ENCODE measurements at regions not wholly inside any gene's neighbourhood (a gene's known extent, or its start where the extent isn't known, plus 50 kb on each side); places are given as distances from the start of the nearest gene placed in this dataset.

DNA sequence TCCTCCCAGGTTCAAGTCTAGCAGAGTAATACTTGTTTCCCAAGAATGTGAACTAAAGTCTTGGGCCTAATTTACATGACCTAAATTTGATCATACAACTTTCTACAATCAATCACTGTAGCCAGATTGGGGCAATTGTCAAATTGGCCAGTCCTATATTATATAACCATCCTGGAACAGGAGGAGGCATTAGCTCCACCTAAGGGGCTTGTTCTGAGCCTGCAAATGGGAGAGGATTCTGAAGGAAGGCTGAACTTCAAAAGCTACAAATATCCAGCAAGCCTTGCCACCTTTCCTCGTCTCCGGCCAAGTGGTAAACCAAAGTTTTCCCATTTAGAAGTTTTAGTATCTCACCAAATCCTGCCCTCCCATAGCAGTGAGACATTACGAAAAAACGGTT is 1289.6 kb upstream of the TENM3 start:
- no peak overlapping the region for H3K9ac ChIP-seq (ENCODE audit: insufficient read depth in 1 of 2, low read length in 2 of 2)
- no peak overlapping the region for H3K27ac ChIP-seq (ENCODE audit: low read depth in 1 of 2, low read length in 1 of 2)
- H3K9me3 ChIP-seq (ENCODE audit: control insufficient read depth in 4 of 4, insufficient read depth in 3 of 4, low read length in 3 of 4), result no peaks in the 10 kb centered on the region
- H3K4me3 ChIP-seq, result no peak overlapping the region
- no peak for ATAC-seq (ENCODE audit: insufficient read depth, low FRiP score)
- DNase-seq, result no peak
- H3K27me3 ChIP-seq (ENCODE audit: control insufficient read depth in 3 of 3, insufficient read depth in 3 of 3, low read length in 2 of 3), result no peaks in the 10 kb centered on the region
- TF ChIP-seq, protein P1, sequence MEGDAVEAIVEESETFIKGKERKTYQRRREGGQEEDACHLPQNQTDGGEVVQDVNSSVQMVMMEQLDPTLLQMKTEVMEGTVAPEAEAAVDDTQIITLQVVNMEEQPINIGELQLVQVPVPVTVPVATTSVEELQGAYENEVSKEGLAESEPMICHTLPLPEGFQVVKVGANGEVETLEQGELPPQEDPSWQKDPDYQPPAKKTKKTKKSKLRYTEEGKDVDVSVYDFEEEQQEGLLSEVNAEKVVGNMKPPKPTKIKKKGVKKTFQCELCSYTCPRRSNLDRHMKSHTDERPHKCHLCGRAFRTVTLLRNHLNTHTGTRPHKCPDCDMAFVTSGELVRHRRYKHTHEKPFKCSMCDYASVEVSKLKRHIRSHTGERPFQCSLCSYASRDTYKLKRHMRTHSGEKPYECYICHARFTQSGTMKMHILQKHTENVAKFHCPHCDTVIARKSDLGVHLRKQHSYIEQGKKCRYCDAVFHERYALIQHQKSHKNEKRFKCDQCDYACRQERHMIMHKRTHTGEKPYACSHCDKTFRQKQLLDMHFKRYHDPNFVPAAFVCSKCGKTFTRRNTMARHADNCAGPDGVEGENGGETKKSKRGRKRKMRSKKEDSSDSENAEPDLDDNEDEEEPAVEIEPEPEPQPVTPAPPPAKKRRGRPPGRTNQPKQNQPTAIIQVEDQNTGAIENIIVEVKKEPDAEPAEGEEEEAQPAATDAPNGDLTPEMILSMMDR (IDR thresholded peaks at IDR 0.05; ENCODE audit: control extremely low read depth, extremely low read depth), result no peak
- 90 to 92% methylated on average over 4 of the region's 4 CpGs for WGBS, 2 donors
- H3K36me3 ChIP-seq (ENCODE audit: control insufficient read depth in 4 of 4, insufficient read depth in 4 of 4, low read length in 4 of 4), result no peaks in the 10 kb centered on the region
- H3K4me1 ChIP-seq (ENCODE audit: control insufficient read depth in 5 of 5, insufficient read depth in 5 of 5, low read length in 5 of 5), result no peaks in the 10 kb centered on the region

DNA sequence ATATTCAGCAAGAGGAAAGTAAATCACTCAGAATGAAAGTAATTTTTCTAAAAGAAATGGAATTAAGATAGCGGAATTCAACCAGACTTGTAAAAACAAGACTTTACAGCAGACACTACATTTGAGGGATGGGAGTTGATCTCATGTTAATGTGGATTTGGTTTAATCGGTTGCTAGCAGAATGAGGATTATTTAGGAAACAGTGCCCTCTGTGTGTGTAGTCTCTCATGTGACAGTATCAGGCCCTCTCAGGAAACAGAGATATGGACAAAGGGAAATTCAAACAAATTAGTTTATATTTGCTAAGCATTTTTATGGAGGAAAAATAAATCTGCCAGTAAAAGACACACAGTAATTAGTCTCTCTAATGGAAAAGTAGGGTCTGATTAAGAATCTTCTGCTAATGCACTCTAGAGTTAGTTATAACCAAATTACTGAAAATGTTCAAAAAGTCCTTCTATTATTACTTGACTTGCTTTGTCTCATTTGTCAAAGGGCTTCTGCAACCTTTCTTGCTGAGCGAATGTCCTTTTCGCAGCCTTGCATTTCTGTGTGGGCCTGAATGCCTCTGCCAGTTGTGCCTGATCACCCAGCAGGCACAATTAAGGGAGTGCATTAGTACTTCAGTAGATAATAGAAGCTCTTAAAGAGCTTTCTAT is 1282.3 kb upstream of the TENM3 start:
- Histone ChIP-seq H3K9me3 (ENCODE audit: control insufficient read depth in 4 of 4, insufficient read depth in 3 of 4, low read length in 3 of 4) (no peaks in the 10 kb centered on the region), H3K27me3 (ENCODE audit: control insufficient read depth in 3 of 3, insufficient read depth in 3 of 3, low read length in 2 of 3) (no peaks in the 10 kb centered on the region), H3K27ac (ENCODE audit: low read depth in 1 of 2, low read length in 1 of 2) (no peak overlapping the region), H3K9ac (ENCODE audit: insufficient read depth in 1 of 2, low read length in 2 of 2) (no peak overlapping the region), H3K36me3 (ENCODE audit: control insufficient read depth in 4 of 4, insufficient read depth in 4 of 4, low read length in 4 of 4) (no peaks in the 10 kb centered on the region), H3K4me1 (ENCODE audit: control insufficient read depth in 5 of 5, insufficient read depth in 5 of 5, low read length in 5 of 5) (no peaks in the 10 kb centered on the region), H3K4me3 (no peak overlapping the region)
- ATAC-seq (ENCODE audit: insufficient read depth, low FRiP score), result no peak
- peak in 2 of 3 donors; percentile 36 to 60 for DNase-seq
- 76 to 78% methylated on average over 4 of the region's 4 CpGs for WGBS, 2 donors
- TF ChIP-seq, protein P1 (IDR thresholded peaks at IDR 0.05; ENCODE audit: control extremely low read depth, extremely low read depth), result no peak

DNA sequence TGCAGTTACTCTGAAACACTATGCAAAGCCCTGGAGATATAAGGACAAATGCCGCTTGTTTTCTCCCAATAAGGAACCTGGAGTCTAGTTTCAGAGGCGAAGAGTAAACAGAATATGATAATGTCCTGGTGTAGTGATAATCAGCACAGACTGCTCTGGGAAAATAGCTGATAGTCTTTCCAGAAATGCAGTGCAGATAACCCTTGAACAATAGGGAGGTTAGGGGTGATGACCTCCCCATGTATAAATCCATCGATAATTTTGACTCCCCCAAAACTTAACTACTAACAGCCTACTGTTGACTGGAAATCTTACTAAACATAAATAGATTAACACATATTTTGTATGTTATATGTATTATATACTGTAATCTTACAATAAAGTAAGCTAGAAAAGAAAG is 1280.9 kb upstream of the TENM3 start:
- TF ChIP-seq, protein P1 (IDR thresholded peaks at IDR 0.05; ENCODE audit: control extremely low read depth, extremely low read depth), result no peak
- no peak overlapping the region for H3K4me3 ChIP-seq
- ATAC-seq (ENCODE audit: insufficient read depth, low FRiP score), result no peak
- H3K27ac ChIP-seq (ENCODE audit: low read depth in 1 of 2, low read length in 1 of 2), result no peak overlapping the region
- no peak overlapping the region for H3K9ac ChIP-seq (ENCODE audit: insufficient read depth in 1 of 2, low read length in 2 of 2)
- no peak for DNase-seq
- whole genome bisulfite sequencing, 2 donors, result 73 to 84% methylated on average over 3 of the region's 3 CpGs
- H3K4me1 ChIP-seq (ENCODE audit: control insufficient read depth in 5 of 5, insufficient read depth in 5 of 5, low read length in 5 of 5), result no peaks in the 10 kb centered on the region
- H3K9me3 ChIP-seq (ENCODE audit: control insufficient read depth in 4 of 4, insufficient read depth in 3 of 4, low read length in 3 of 4), result no peaks in the 10 kb centered on the region
- H3K27me3 ChIP-seq (ENCODE audit: control insufficient read depth in 3 of 3, insufficient read depth in 3 of 3, low read length in 2 of 3), result no peaks in the 10 kb centered on the region
- no peaks in the 10 kb centered on the region for H3K36me3 ChIP-seq (ENCODE audit: control insufficient read depth in 4 of 4, insufficient read depth in 4 of 4, low read length in 4 of 4)

DNA sequence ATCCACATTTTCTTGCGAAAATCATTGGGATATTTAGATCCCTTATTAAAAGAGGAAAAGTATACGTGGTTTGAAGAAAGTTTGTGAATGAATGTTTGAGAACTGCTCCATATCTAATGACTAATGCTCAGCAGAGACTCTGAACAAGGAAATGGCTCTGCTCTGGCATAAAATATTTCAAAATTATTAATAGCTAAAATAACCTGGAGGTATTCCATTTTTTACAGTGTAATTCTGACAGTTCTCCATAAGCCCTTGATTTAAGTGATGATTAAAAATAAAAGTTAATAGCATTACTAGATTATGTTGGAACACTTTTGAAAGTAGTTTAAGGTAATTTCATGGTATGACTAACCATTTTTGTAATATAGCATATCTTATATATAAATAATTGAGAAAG is 1276.9 kb upstream of the TENM3 start:
- Histone ChIP-seq H3K9ac (ENCODE audit: insufficient read depth in 1 of 2, low read length in 2 of 2) (no peak overlapping the region), H3K27ac (ENCODE audit: low read depth in 1 of 2, low read length in 1 of 2) (no peak overlapping the region), H3K27me3 (ENCODE audit: control insufficient read depth in 3 of 3, insufficient read depth in 3 of 3, low read length in 2 of 3) (no peaks in the 10 kb centered on the region), H3K4me1 (ENCODE audit: control insufficient read depth in 5 of 5, insufficient read depth in 5 of 5, low read length in 5 of 5) (no peaks in the 10 kb centered on the region), H3K36me3 (ENCODE audit: control insufficient read depth in 4 of 4, insufficient read depth in 4 of 4, low read length in 4 of 4) (no peaks in the 10 kb centered on the region), H3K4me3 (no peak overlapping the region), H3K9me3 (ENCODE audit: control insufficient read depth in 4 of 4, insufficient read depth in 3 of 4, low read length in 3 of 4) (no peaks in the 10 kb centered on the region)
- ATAC-seq (ENCODE audit: insufficient read depth, low FRiP score), result no peak
- DNase-seq, result no peak
- 88 to 91% methylated on average over 2 of the region's 2 CpGs for WGBS, 2 donors
- TF ChIP-seq, protein P1 (IDR thresholded peaks at IDR 0.05; ENCODE audit: control extremely low read depth, extremely low read depth), result no peak
